ENCODE measurements at regions not wholly inside any gene's neighbourhood (a gene's known extent, or its start where the extent isn't known, plus 50 kb on each side); places are given as distances from the start of the nearest gene placed in this dataset.

DNA sequence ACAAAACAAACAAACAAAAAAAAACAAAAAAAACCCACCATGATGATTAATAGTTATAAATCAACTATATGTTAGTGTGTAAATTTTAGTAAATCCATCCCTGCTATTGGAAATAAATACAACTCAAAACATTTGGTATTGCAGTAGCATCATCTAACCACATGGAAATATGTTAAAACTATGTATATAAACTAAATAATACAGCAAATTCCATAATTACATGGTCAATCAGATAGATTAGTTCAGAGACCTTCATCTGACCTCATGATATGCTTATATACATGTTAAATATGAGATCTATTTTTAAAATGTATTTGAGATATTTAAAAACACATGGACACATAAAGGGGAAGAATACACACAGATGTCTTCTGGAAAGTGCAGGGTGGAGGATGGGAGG lies 384.2 kb downstream of the TMX3 start:
- DNase-seq: no peak

DNA sequence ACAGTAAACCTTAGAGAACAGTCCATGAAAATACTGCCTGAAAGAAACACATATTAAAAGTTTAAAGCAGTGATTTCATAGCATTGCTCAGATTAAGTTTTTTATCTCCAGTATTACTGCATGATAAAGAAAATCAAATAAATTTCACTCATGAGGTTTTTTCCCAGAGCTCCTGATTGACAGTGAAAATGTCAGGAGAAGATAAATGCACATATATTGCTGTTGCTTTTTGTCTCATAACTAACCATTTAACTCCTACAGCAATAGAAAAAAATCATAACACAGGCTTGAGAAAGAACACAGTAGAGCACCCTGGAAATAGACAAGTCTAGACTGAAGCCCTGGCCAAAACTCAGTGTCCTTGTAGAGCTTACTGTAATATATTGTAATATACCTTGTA lies 391.0 kb downstream of the TMX3 start:
- no peak for DNase-seq

DNA sequence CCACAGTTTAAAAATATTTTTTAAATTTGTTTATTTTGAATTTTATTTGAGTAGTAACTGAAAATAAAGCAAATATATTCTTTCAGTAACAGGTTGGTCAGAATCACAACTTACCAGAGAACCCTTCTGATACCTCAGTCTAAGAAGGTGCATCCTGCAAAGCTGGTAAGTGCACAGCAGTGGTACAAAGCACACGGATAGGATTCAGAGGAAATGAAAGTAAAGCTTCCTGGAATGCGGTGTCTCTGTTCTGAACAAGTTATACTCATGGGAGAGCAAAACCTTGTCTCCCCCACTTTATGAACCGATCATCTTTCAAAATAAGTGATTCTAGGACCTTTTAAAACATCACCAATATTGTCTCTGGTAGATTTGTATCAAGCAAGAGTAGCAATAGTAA lies 398.3 kb downstream of the TMX3 start:
- no peak for DNase-seq

- no peak for DNase-seq
Observed at GRCh38 chr18:68314403-68314802, 400.5 kb downstream of the TMX3 start.

DNA sequence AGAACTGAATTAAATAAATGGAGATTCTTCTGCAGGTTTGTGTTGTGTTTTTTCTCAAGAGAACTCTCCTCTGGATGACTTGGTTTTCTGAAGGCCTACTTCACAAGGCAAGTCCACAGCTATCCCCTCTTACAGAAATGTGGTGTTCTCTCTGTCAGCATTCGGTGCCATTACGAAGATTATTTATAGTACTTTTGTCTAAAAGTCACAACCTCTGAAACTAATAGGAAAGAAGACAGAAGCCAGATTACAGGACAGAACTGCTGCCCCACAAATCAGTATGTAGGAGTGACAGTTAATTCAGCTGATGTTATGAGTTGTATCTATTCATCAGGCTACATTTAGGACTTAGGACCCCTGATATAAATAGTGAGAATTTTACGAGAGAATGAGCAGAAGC lies 413.5 kb downstream of the TMX3 start:
- DNase-seq: no peak

- no peak for DNase-seq
Observed at GRCh38 chr18:68299906-68300305, 415.0 kb downstream of the TMX3 start.

DNA sequence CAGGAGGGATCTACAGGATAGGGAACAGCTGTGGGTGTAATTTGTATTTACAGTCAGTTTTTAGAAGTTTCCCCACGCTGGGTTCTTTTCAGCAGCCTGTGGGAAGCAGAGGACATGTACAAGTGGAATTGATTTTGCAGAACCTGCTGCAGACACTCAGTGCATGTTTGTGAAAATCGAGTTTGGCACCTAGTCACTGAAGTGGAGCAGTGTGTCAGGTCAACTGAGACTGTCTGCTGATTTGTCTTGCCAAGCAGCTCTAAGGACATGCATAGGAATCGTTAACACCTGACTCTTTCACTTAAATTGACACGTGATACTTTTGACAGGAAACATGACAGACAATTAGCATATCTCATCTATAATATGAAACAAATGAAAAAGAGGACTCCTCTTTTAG lies 416.6 kb downstream of the TMX3 start:
- no peak for DNase-seq

DNA sequence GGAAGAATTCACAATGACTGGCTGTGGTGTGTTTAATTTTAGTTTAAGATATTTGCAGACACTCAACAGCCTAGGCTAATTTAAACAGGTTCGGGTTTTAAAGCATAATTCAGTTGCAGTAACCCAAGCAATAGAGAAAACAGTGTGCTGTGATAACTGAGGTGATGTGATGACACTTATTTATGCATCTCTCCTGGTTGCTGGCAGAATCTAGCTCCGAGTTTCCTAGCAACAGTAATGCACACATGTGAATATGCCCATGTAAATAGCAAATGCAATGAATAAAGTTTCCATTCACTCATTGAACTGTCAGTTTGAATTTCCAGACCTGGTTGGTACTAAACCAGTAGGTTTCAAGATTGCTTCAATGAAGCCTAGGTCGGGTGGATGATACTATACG lies 426.5 kb downstream of the TMX3 start:
- no peak for DNase-seq

DNA sequence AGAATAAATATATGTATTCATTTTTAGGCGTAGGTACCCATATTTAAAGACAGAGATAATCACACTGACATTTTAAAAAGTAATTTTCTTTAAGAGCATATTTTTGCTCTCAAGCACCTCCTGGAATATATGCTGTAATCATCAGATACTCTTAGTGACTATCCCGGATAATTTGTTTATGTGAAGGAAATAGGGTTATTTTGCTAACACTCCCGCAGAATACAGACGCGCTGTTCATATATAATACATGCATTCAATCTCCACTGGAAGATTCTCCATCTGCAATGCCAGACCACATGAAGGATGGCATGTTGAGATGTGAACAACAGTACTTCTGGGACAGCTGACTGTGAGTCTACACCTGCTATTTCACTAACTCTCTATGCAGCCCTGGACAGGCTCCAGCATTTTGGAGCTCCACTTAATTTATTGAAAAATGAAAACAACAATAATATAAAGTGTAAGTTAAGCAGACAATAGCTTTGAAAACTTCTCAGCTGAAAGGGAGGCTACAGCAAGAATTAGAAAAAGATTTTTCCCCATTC lies 430.6 kb downstream of the TMX3 start:
- DNase-seq: no peak

GRCh38 chr18:68283834-68284233 lies 431.1 kb downstream of the TMX3 start:
- no peak for DNase-seq

- no peak for DNase-seq
Observed at GRCh38 chr18:68282232-68282631, 432.7 kb downstream of the TMX3 start.

DNA sequence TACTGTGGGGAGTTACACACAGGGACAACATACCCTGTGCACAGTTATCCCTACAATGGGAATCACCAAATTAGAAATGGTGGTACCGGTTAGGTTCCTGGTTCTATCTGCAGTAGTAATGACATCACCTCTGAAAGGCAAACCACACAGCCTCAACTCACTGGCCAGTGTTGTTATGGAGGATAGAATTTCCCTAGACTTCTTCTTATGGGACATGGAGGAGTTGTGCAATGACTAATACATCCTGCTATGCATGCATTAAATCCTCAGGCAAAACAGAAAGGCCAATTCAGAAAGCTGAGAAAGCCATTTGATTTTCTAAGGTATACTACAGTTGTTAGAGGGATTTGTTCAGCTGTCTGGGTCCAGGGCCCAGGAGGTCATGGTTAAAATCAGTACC lies 439.3 kb downstream of the TMX3 start:
- DNase-seq: no peak

GRCh38 chr18:68270017-68270416 lies 444.9 kb downstream of the TMX3 start:
- DNase-seq: no peak

DNA sequence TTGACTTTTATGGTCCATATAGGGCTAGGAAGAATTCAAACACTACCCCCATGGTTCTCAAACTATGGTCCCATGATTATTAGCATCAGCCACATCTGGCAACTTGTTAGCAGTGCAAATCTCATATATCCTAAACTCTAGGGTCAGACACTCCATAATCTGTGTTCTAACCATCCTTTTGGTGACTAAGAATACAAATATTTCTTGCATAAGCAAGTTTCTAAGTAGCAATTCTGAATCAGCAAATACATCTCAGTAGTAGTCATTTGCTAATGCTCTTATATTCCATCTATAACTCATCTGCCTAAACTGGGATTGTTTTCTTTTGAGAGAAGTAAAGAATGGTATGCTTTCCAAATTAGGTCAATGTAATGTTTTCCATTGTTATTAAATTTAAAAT lies 447.3 kb downstream of the TMX3 start:
- no peak for DNase-seq

GRCh38 chr18:68263481-68263880 lies 451.4 kb downstream of the TMX3 start:
- DNase-seq: no peak

- no peak for DNase-seq
Observed at GRCh38 chr18:68262690-68263294, 452.1 kb downstream of the TMX3 start.

- DNase-seq: no peak
Observed at GRCh38 chr18:68256418-68257067, 458.4 kb downstream of the TMX3 start.

DNA sequence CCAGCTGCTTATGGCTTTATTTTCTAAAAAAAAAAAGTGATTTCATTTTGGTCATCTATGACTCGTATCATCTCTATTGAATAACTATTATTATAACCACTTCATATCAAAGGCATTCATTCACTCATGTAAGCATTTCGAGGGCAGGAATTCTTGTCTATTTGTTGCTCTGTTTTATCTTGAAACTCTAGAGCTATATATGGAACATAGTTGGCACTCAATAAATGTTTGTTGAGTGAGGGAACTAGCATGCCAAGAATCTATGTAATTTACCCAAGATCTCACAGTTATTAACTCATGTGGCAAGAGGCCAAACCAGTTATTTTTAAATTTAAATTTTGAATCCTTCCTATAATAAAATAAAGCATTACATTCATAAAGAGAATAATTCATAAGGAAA lies 470.1 kb downstream of the TMX3 start:
- no peak for DNase-seq

- no peak for DNase-seq
Observed at GRCh38 chr18:68241881-68242280, 473.0 kb downstream of the TMX3 start.

GRCh38 chr18:68234676-68235075 lies 480.2 kb downstream of the TMX3 start:
- DNase-seq: no peak

- DNase-seq: no peak
Observed at GRCh38 chr18:68234131-68234530, 480.8 kb downstream of the TMX3 start.

GRCh38 chr18:68233018-68233417 lies 481.9 kb downstream of the TMX3 start:
- no peak for DNase-seq

DNA sequence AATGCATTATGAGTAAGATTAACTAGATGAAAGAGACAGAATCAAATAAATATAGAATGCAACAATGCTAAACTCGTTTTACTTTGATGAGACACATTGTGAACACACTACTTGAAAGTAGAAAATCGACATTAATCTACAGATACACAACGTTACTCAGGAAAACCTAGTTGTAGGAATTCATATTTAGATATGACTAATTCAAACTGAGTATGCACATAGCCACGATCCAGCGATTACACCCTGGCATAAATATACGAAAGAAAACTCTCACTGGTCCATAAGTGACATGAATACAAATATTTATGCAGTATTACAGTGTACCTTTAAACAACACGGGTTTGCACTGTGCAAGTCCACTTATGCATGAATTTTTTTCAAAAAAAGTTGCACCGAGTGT lies 485.6 kb downstream of the TMX3 start:
- DNase-seq: no peak

DNA sequence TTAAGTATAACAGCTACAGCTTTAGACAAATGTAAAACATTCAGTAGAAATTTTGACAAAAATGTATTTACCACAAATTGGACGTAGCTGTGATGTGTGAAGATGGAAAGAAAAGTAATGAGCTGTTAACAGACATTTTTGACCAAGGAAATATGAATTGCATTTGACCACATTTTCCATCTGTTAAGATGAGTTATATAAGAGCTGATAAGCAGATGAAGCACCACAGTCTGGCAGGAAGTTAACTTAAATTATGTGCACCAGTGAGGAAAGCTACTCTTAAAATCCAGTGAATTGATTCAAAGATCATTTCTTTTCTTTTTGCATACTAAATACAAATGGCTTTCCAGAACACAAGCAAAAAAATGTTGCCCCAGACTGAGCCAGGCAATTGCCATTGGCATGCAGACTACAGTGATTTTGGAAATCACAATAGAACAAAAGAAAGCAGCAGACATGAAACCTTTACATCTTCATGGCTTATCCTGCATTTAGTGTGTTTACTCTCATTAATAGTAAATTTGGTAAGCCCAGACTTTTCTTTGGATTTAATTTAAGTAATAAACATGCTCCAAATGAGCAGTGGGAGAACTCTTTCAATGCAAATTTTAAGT lies 493.7 kb downstream of the TMX3 start:
- DNase-seq: no peak

DNA sequence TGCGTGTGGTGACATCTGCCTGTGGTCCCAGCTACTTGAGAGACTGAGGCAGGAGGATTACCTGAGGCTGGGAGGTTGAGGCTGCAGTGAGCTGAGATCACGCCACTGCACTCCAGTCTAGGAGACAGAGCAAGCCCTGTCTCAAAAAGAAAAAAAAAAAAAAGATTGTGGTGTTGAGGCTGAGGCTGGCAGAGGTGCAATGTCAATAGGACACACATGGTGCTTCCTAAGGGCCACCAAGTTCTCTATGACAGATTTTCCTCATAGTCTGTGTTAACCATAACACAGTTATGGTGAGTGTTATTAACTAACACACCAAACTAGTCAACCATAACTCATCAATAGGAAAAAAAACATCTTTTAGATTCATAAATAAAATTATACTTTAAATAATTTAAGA lies 494.4 kb downstream of the TMX3 start:
- DNase-seq: no peak

Data from activated CD4-positive, alpha-beta T cell treated with anti-CD3 and anti-CD28 coated beads, Interleukin-10, Interleukin-2, amounts not matched to agents 100 ng/mL and 50 ng/mL, durations not matched to agents 16 hours and 8 hours (primary cell).